CD14-positive monocyte (primary cell): ENCODE measurements at regions not wholly inside any gene's neighbourhood (a gene's known extent, or its start where the extent isn't known, plus 50 kb on each side); places are given as distances from the start of the nearest gene placed in this dataset.

Experiments
- DNase-seq, 3 donors: peaks; one replicate each; pipeline ENCODE4 v3.0.0-alpha.2; 2011 to 2022
- H2AFZ ChIP-seq: 2 replicates; pipeline ENCODE4 v1.6.0; 2012; ENCODE audit warnings: mild to moderate bottlenecking, low read depth, low read length, inconsistent platforms; ENCODE audit not compliant: insufficient read depth, poor library complexity, severe bottlenecking
- H3K27ac ChIP-seq, 2 donors: 1 replicate in 1 of 2; 2 replicates in 1 of 2; pipeline ENCODE4 v1.5.1; 2012 to 2013; ENCODE audit warnings: low read length in 2 of 2, control low read depth in 1 of 2, inconsistent platforms in 1 of 2, low read depth in 1 of 2, mild to moderate bottlenecking in 1 of 2
- H3K27me3 ChIP-seq, 2 donors: one replicate each; pipeline versions ENCODE4 v1.6.0 to v1.6.1; 2011 to 2013; ENCODE audit warnings: low read length in 2 of 2; ENCODE audit not compliant: control insufficient read depth in 2 of 2, insufficient read depth in 2 of 2
- H3K36me3 ChIP-seq, 2 donors: replicated peaks in 1 of 2; 1 replicate in 1 of 2; 2 replicates in 1 of 2; pipeline versions ENCODE4 v1.5.1 to v1.6.1; 2012 to 2013; ENCODE audit warnings: low read length in 2 of 2, control low read depth in 1 of 2, inconsistent platforms in 1 of 2, mild to moderate bottlenecking in 1 of 2; ENCODE audit not compliant: insufficient read depth in 2 of 2, control insufficient read depth in 1 of 2
- H3K4me1 ChIP-seq, 2 donors: 1 replicate in 1 of 2; 2 replicates in 1 of 2; pipeline versions ENCODE4 v1.5.1 to v1.6.1; 2012 to 2013; ENCODE audit warnings: low read length in 2 of 2, control low read depth in 1 of 2, inconsistent platforms in 1 of 2, mild to moderate bottlenecking in 1 of 2, moderate library complexity in 1 of 2; ENCODE audit not compliant: insufficient read depth in 2 of 2, control insufficient read depth in 1 of 2
- H3K4me2 ChIP-seq: replicated peaks from 2 replicates; pipeline ENCODE3; 2012; ENCODE audit warnings: low read length, moderate library complexity, mild to moderate bottlenecking; ENCODE audit not compliant: poor library complexity, severe bottlenecking; ENCODE audit errors: extremely low read depth
- H3K4me3 ChIP-seq, 3 experiments: fragments of 200-600 bp in 1 of 3; sonication (generic) in 1 of 3; replicated peaks in 1 of 3; 1 replicate in 2 of 3; 2 replicates in 1 of 3; pipeline ENCODE4 v1.5.1; 2011 to 2013; ENCODE audit warnings: low read length in 3 of 3, mild to moderate bottlenecking in 3 of 3, control low read depth in 2 of 3, low read depth in 2 of 3, inconsistent platforms in 1 of 3, moderate library complexity in 1 of 3
- H3K79me2 ChIP-seq: 2 replicates; pipeline ENCODE4 v1.6.0; 2012; ENCODE audit warnings: mild to moderate bottlenecking, control low read depth, inconsistent platforms, low read length, moderate library complexity; ENCODE audit not compliant: insufficient read depth
- H3K9ac ChIP-seq: 2 replicates; pipeline ENCODE4 v1.6.0; 2017; ENCODE audit warnings: low read length, mild to moderate bottlenecking; ENCODE audit not compliant: insufficient read depth, poor library complexity, severe bottlenecking
- H3K9me3 ChIP-seq, 2 donors: replicated peaks in 1 of 2; 1 replicate in 1 of 2; 2 replicates in 1 of 2; pipeline versions ENCODE4 v1.5.1 to v1.6.1; 2012 to 2013; ENCODE audit warnings: low read length in 2 of 2, control low read depth in 1 of 2; ENCODE audit not compliant: control insufficient read depth in 1 of 2, insufficient read depth in 1 of 2
- H4K20me1 ChIP-seq: 2 replicates; pipeline ENCODE4 v1.6.0; 2012; ENCODE audit warnings: mild to moderate bottlenecking, low read length, control low read depth, moderate library complexity; ENCODE audit not compliant: insufficient read depth
- H3K27ac Mint-ChIP-seq, 7 donors: one replicate each; pipeline ENCODE4 v1.8.0; 2020; ENCODE audit warnings: mild to moderate bottlenecking in 7 of 7, mixed read lengths in 7 of 7, moderate library complexity in 6 of 7, inconsistent platforms in 2 of 7
- H3K27me3 Mint-ChIP-seq, 3 donors: one replicate each; pipeline ENCODE4 v1.8.0; 2021 to 2022; ENCODE audit warnings: low read depth in 3 of 3, mild to moderate bottlenecking in 3 of 3, mixed read lengths in 3 of 3, moderate library complexity in 3 of 3, inconsistent platforms in 1 of 3
- H3K36me3 Mint-ChIP-seq, 2 donors: one replicate each; pipeline ENCODE4 v1.8.0; 2020; ENCODE audit warnings: mixed read lengths in 2 of 2, inconsistent platforms in 1 of 2, mild to moderate bottlenecking in 1 of 2
- H3K4me1 Mint-ChIP-seq: one replicate; pipeline ENCODE4 v1.8.0; 2020; ENCODE audit warnings: mild to moderate bottlenecking, mixed read lengths
- H3K4me3 Mint-ChIP-seq, 2 donors: one replicate each; pipeline ENCODE4 v1.8.0; 2020; ENCODE audit warnings: mild to moderate bottlenecking in 2 of 2, mixed read lengths in 2 of 2, moderate library complexity in 1 of 2
- H3K9me3 Mint-ChIP-seq, 7 donors: one replicate each; pipeline ENCODE4 v1.8.0; 2020 to 2022; ENCODE audit warnings: mixed read lengths in 7 of 7, mild to moderate bottlenecking in 6 of 7, moderate library complexity in 6 of 7, inconsistent platforms in 2 of 7
- WGBS: methylation state at CpG from one replicate; pipeline ENCODE4 v1.1.5; 2013; ENCODE audit warnings: missing lambda C conversion rate; ENCODE audit not compliant: insufficient coverage; 5-methylcytosine and 5-hydroxymethylcytosine counted together
- intact Hi-C, 2 donors: fragments of 100-400 bp; cut with micrococcal nuclease; formaldehyde crosslinking; loops; one replicate each; pipeline versions ENCODE4 v1.15.0 to v1.15.1; 2023
- TF ChIP-seq, protein P1 (sequence below): fragments of 200-600 bp; IDR thresholded peaks from one replicate; pipeline ENCODE4 v1.8.0; 2022; ENCODE audit warnings: antibody characterized with exemption, mild to moderate bottlenecking

DNA sequence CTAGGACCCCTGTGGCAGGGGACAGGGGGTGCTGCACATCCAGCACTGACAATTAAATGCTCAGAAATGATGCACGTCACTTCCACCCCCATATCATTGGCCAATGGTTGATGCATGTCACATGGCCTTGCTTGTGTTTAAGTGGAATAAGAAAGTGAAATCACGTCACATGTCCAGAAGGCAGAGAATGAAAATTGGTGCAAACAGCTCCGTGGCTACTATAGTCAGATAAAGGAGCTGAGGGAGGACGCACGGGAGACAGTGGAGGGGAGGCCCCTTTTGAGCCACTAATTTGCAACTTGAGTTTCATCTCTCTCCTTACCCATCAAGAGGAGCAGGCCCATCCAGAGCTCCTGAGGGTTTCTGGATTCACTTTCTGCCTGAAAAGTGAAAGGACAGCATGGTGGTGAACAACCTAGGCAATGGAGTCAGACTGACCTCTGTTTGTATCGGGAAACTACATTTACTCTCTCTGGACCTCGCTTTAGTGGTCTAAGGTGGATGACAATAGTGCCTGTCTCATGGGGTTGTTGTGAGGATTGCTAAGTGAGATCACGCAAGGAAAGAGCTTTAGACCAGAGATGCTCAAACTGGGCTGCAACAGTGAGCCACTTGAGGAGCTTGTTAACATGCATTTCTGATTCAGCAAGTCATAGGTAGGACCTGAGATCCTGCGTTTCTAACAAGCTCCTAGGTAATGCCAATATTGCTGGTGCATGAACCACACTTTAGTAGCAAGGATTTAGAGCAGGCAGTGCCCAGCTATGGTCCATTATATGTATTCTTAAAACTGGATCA lies 133.9 kb upstream of the ADRA1B start:
- no peak overlapping the region for H3K27ac Mint-ChIP-seq

DNA sequence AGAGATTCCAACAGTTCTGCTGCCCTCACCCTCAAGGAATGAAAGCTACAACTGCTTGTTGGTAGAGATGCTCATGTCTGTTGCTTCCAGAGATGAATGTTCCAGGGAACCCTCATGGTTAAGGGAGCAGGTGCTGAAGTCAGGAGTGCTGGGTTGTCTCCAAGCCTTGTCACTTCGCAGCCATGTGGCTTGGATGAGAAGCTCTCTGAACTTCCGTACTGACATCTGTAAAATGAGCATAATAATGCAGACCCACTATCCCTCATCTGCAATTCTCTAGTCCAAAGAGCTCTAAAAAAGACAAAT lies 133.3 kb upstream of the ADRA1B start:
- intact Hi-C loops = no loop called here
- Histone ChIP-seq H4K20me1 (no peaks in the 10 kb centered on the region), H2AFZ (no peak overlapping the region), H3K4me1 (no peaks in the 10 kb centered on the region), H3K4me2 (no peak overlapping the region), H3K36me3 (no peaks in the 10 kb centered on the region), H3K4me3 (no peak overlapping the region), H3K9ac (no peak overlapping the region), H3K9me3 (no peaks in the 10 kb centered on the region), H3K27me3 (peaks cover 0 to 6% of the 10 kb centered on the region in 2 donors), H3K27ac (no peak overlapping the region), H3K79me2 (no peaks in the 10 kb centered on the region)
- peaks cover 4% of the 10 kb centered on the region for H3K4me1 Mint-ChIP-seq
- H3K4me3 Mint-ChIP-seq = no peak overlapping the region
- no peak overlapping the region for H3K27ac Mint-ChIP-seq
- H3K9me3 Mint-ChIP-seq = peaks cover 0 to 2% (median 0%) of the 10 kb centered on the region in 7 donors
- DNase-seq = no peak
- TF ChIP-seq, protein P1, sequence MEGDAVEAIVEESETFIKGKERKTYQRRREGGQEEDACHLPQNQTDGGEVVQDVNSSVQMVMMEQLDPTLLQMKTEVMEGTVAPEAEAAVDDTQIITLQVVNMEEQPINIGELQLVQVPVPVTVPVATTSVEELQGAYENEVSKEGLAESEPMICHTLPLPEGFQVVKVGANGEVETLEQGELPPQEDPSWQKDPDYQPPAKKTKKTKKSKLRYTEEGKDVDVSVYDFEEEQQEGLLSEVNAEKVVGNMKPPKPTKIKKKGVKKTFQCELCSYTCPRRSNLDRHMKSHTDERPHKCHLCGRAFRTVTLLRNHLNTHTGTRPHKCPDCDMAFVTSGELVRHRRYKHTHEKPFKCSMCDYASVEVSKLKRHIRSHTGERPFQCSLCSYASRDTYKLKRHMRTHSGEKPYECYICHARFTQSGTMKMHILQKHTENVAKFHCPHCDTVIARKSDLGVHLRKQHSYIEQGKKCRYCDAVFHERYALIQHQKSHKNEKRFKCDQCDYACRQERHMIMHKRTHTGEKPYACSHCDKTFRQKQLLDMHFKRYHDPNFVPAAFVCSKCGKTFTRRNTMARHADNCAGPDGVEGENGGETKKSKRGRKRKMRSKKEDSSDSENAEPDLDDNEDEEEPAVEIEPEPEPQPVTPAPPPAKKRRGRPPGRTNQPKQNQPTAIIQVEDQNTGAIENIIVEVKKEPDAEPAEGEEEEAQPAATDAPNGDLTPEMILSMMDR = no peak
- peaks cover 4 to 10% (median 8%) of the 10 kb centered on the region in 3 donors for H3K27me3 Mint-ChIP-seq
- no CpG with 5 or more reads among the region's 2 CpGs for WGBS
- no peaks in the 10 kb centered on the region for H3K36me3 Mint-ChIP-seq

More for the DNA sequence above, 133.9 kb upstream of the ADRA1B start:
- Histone ChIP-seq H3K36me3 (no peaks in the 10 kb centered on the region), H3K4me3 (no peak overlapping the region), H3K4me1 (no peaks in the 10 kb centered on the region), H4K20me1 (no peaks in the 10 kb centered on the region), H3K27ac (no peak overlapping the region), H3K27me3 (peaks cover 0 to 6% of the 10 kb centered on the region in 2 donors), H2AFZ (no peak overlapping the region), H3K4me2 (no peak overlapping the region), H3K9ac (no peak overlapping the region), H3K79me2 (no peaks in the 10 kb centered on the region), H3K9me3 (no peaks in the 10 kb centered on the region)
- Mint-ChIP-seq H3K36me3 (no peaks in the 10 kb centered on the region), H3K4me3 (no peak overlapping the region), H3K27me3 (peaks cover 4 to 10% (median 8%) of the 10 kb centered on the region in 3 donors), H3K9me3 (peaks cover 0 to 2% (median 0%) of the 10 kb centered on the region in 7 donors), H3K4me1 (peaks cover 4% of the 10 kb centered on the region)
- TF ChIP-seq, protein P1 = no peak
- 100% methylated on average over 3 of the region's 9 CpGs for WGBS
- intact Hi-C loops = no loop called here
- no peak for DNase-seq
